Stimulated activated CD8-positive, alpha-beta memory T cell treated with anti-CD3 and anti-CD28 coated beads, Interleukin-4, amount 100 ng/mL, for 48 hours (primary cell): ENCODE measurements at regions not wholly inside any gene's neighbourhood (a gene's known extent, or its start where the extent isn't known, plus 50 kb on each side); places are given as distances from the start of the nearest gene placed in this dataset.

Source experiments
- DNase-seq: peaks from one replicate; pipeline ENCODE4 v3.0.0-alpha.2; 2020

DNA sequence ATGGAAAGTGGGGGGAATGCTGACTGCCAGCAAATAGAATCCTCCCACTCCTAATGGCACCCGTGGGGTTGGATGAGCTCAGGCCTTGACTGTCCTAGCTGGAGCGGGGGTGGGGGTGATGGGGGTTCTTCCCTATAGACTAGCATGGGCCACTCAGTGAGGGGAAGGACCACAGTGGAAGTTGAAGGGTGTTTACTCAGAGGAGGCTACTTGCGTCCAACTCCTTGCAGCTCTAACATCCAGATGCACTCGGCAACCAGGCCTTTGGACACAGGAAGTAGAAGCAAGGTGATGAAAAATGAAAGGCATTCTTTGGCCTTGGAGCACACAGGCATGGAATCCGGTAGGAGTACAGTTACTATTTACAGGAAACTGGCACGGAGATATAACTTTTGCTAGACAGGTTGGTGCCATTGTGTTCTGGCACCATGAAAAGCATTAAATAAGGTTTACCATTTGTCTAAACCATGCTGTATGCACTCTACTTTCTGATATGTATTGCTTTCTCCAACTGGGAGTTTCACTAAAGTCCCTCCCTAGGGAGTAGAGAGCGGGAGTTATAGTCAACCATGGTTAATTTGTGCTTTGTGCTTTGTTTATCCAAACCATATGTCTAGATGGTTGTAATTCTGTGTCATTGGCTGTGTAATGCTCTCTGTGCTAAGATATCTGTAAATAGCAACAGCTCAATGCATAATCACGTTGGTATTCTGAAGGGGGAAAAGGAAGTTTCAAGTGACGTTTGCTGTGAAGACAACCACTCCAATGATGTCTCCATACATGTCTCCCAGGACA lies 125.3 kb downstream of the TSHZ3 start:
- DNase-seq: no peak

DNA sequence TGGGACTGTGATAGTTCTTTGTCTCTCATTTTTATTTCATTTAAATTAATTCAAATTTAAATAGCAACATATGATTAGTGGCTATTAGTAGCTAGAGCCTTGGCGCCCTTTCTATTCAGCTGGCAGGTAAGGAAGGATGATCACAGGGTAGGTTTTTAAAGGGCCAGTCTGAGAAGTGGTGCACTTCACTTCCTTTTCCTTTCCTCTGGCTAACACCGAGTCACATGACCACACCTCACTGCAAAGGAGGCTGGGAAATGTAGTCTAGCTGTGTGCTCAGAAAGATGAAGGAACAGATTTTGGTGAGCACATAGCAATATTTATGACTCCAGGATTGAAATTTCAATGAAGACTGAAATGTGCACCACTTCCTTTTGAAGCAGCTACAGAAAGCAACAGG lies 128.7 kb downstream of the TSHZ3 start:
- DNase-seq: peak; percentile 34

DNA sequence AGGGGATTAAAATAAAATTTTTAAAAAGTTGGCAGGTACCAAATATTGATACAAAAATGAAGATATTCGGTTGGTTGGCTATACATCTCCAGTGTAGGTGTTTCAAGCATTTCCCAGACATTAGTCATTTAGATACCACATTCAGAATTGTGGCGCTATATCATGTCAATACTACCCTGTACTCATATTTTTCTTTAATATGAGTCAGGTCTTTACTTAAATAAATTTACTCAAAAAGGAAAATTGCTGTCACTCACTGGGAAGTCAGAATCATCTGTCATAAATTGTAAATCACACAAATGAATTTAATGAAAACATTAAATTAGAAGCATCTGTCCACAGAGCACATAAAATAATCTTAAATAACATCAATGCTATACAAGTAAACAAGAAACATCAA lies 134.2 kb downstream of the TSHZ3 start:
- DNase-seq: no peak

DNA sequence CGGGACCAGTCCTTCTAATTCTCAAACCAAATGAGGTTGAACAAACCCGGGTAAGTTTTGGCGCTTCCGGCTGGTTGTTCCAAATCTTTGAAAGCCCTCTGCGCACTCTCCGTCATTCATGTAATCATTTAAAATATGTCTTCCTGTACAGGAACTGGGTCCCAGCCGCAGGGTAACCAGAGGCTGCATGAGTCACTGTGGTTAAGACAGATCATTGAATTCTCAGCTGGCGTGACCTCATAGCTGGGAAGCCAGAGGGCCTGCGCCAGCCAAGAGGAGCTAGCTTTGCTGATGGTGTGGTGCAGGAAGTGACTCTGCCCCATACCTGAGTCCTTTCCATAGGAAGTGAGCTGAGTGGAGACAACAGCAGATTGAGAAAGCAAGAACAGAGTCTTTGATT lies 135.2 kb downstream of the TSHZ3 start:
- DNase-seq: peak; percentile 87

DNA sequence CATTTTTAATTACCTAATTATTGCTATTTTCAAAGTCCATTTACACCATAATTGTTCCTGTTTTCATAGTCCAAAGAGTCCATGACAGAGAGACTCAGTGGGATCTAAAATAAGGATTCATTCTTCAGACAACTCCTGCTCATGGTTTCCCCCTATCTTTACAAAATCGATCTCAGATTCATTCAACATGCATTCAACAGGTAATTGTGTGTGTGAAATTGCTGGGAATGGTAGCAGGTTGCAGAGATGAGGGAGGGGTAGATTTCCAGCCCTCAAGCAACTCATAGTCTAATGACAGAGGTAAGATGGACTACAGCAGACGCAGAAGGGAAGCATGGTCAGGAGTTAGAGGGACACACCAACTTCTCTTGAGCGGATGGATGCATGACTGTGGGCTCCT lies 138.1 kb downstream of the TSHZ3 start:
- no peak for DNase-seq

DNA sequence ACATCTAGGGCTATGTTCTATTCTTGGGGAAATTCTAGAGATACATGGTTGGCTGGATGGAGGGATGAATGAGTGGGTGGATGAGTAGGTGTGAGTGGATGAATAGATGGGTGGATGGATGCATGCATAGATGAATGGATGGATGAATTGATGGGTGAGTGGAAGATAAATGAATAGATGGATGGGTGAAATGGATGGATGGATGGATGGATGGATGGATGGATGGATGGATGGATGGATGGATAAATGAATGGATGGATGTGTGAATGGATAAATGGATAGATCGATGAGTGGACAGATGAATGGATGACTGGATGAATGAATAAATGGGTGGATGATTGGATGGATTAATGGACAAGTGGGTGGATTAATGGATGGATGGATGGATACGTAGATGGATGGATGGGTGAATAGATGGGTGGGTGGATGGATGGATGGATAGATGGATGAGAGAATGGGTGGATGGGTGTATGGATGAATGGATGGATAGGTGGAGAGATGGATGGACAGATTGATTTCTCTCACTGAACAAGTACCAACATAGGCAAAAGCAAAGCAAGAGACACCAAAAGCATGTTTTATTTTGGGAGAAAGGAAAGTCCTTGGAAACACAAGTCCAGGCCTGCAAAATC lies 143.2 kb downstream of the TSHZ3 start:
- DNase-seq: no peak

DNA sequence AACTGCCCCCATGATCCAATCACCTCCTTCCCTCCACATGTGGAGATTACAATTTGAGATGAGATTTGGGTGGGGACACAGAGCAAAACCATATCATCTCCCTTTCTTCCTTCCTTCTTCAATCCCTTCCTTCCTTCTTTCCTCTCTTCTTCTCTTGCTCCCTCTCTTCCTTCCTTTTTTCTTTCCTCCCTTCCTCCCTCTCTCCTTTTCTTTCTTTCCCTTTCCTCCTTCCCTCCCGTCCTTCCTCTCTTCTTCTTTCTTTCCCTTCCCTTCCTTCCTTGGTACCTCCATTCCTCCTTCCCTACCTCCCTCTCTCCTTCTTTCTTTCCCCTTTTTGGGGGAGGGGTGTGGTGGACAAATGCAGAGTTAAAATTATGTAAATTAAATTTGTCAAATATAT lies 145.1 kb downstream of the TSHZ3 start:
- DNase-seq: no peak

DNA sequence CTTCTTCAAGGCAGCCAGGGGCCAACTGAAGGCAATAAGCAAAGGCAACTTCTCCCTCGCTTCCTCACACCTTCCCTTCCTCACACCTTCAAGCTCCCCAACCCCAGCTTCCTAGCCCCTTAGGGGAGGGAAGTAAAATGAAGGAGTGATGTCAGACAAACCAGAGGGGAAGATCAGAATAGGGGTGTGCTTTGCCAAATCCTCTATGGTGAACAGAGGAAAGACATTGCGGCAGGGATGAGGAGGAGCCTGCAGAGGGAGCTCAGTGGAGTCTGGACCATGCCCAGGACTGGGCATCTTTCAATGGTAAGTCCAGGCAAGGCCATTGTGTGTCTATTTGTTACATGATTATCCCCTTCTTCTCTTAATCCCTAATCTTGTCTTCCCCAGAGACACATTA lies 164.0 kb downstream of the TSHZ3 start:
- DNase-seq: no peak

DNA sequence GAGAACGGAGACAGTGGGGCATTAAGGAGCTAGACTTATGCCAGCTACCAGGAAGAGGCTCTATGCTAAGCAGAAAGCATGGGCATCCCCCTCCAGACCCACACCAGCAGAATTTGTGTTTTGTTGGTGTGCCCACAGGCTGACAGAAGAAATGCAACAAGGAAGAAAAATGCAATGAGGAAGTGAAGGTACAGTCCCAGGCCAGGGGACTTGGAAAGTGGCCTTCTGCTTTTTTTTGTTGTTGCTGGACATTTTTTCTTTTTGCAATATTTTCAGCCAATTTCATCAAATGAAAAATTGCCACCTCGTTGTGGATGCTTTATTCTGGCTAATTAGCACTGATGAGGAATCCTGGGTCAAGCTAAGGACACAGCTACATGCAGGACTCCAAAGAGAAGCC lies 167.7 kb downstream of the TSHZ3 start:
- no peak for DNase-seq

DNA sequence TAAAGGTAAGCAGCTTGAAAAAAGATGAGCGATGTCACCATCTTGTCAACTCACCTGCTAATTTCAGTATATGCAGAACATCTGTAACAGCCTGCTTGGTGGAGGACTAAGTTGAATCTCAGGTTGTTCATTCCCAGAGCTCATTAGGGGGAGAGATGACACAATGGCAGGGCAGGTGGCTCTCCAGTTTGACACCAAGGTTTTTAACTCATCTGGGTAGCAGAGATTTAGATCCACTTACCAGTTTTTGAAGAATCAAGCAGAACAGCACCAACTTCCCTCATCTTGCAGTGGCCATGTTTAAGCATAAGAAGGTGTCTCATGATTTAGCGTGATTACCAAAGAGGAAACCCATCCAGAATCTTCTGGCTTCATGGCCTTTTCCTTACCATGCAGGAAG lies 168.3 kb downstream of the TSHZ3 start:
- DNase-seq: no peak

DNA sequence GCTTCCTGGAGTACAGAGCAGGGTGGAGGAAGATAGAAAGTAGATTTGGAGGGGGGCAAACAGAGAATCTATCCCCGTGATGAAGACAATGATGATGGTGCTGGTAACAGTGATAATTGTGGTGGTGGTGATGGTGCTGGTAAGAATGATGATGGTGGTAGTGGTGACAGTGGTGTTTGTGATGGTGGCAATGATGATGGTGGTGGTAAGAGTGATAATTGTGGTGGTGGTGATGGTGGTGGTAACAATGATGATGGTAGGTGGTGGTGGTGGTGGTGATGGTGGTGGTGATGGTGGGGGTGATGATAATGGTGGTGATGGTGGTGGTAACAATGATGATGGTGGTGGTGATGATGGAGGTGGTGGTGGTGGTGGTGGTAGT lies 169.8 kb downstream of the TSHZ3 start:
- DNase-seq: no peak

DNA sequence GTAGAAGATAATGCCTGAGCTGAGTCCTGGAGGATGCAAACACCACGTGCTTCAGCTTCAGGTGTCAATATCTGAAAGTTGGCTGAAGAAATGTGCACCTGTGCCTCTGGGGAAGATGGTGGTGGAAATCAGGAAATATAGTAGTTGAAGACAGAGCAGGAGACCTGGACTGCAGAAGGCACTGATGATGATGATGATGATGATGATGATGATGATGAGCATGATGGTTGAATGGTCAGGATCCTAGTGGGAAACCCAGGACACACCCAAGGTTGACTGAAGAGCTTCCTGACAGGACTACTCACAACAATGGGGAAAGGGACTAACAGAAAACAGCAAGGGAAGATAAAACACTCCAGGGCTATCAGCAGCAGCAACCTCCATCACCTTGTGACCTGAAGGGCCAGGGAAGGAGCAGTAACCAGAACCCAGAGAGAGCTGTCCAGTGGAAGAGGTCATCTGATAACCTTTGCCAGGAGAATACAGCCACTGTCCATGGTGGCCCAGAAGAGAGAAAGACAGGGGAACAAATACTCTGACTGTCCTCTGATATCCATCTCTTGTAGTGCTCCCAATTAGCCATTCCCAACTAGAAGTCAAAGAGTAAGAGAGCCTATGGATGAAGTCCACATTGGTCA lies 170.3 kb downstream of the TSHZ3 start:
- DNase-seq: no peak

DNA sequence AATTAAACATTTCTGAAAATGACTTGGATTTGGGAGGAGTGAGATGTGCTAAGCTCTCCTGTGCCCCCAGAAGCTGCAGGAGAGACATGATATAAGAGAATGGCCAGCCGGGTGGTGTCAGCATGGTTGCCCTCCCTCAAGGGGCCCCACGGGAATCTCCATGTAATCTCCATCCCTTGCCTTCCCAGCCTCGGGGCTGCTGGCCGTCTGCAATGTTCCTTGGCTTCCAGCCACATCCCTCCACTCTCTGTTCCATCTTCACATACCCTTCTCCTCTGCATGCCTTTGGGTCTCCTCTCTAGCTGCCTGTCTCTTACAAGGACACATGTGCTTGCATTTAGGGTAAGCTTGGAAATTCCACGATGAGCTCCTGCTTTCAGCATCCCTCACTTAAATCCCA lies 172.0 kb downstream of the TSHZ3 start:
- DNase-seq: no peak

DNA sequence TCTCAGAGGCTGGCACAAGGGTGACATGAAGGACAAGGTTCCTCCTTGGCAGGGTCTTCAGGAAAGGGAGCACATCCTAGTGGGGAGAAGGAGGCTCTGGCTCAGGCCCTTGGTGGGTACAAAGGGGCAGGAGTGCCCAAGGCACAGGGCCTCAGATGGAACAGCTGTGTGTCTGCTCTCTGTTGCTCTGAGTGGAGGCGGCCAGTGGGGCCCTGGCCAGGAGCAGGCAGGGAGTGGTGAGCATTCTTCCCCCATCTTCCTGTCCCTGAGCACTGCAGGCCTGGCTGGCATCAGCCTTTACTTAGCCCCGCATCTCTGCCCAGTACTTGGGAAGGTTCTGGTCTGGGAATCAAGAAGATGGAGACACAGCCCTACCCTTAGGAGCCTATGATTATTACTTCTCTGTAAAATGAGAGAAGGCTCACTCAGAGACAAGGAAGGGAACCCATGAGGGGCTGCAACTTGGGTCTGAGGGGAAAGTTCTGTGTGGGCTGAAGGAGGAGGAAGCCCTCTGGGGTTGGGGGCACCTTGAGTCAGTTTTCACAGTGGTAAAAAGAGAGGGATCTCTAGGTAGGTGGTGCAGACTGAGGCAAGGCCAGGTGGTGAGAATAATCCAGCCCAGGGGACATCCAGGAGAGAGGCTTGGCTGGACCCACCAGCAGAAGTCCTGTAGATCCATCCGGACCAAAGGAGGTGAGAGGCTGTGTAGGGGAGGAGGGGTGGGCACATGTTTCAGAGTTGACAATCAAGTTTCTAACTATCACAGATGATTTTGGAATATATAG lies 173.5 kb downstream of the TSHZ3 start:
- no peak for DNase-seq

DNA sequence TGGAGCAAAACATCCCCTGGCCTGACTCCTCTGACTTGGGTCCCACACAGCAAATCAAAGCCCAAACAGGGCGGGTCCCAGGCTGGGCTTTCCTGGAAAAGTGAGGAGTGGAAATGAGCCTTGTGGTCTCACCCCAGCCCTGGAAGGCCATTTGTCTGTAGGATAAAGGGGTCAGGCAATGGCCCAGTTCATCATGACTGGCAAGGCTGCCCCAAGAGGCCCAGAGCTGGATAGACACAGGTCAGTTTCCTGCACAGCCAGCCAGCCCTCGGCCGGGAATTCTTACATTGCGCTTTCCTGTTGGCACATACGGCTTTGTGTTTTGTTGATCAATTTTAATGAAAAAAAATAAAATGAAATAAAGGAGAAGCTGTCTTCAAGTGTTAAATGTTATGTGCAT lies 174.3 kb downstream of the TSHZ3 start:
- no peak for DNase-seq

DNA sequence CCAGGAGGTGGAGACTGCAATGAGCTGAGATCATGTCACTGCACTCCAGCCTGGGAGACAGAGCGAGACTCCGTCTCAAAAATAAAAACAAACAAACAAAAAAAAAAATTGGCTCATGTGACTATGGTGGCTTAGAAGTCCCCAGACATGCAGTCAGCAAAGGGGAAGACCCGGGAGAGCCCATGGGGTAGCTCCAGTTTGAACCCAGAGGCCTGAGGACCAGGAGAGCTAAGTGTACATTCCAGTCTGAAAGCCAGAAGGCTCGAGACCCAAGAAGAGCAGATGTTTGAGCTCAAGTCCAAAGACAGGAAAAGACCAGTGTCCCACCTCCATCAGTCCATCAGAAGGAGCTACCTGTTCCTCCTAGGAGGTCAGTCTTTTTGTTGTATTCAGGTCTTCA lies 175.2 kb downstream of the TSHZ3 start:
- no peak for DNase-seq

DNA sequence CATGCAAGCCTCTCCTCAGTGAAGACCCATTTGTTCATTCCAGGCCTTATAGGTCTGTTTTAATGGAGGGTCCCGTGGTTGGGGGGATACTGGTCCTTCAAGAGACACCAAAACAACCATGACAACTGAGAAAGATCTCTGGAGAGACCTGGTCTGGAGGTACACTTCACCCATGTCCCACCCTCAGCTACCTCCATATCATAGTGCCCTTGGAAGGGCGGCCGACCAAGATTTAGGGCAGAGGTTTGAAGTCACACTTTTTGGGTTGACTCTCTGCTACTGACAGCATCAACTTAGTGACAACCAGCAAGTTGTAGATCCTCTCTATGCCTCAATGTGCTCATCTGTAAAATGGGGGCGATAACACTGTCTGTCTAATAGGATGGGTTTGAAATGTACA lies 177.3 kb downstream of the TSHZ3 start:
- DNase-seq: no peak

DNA sequence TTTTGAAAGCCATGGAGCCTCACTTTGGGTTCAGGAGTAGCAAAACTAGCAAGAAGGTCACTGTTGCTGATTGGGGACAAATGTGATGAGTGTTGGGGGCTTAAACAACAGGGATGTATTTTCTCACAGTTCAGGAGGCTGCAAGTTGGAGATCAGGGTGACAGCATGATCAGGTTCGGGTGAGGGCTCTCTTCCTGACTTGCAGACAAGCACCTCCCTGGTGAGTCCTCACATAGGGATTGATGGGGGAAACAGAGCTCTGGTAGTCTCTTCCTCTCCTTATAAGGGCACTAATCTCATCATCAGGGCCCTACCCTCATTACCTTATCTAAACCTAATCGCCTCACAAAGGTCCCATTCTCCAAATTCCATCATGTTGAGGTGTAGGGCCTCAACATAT lies 179.2 kb downstream of the TSHZ3 start:
- DNase-seq: no peak

DNA sequence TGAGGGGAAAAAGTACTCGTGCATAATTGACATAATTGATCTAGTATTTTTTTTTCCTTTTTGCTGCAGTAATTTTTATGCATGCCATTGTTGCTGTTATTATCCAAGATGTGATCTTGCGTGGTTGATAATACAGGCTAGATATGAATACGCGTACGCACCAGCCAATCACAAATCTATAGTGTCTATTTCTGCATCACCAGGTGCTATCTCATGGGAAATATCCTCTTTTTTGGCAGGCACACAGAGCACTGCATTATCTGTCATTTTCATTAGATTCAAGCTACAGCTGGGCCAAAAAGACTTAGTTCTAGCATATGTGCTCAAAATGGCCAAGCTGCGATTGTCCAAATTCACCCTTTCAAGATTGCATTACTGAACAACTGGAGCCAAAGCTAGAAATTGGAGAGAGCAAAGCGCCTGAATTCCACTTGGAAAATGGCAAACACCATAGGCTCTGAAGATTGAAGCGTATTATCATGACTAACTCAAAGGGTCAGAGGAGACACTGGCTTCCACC lies 181.1 kb downstream of the TSHZ3 start:
- no peak for DNase-seq

DNA sequence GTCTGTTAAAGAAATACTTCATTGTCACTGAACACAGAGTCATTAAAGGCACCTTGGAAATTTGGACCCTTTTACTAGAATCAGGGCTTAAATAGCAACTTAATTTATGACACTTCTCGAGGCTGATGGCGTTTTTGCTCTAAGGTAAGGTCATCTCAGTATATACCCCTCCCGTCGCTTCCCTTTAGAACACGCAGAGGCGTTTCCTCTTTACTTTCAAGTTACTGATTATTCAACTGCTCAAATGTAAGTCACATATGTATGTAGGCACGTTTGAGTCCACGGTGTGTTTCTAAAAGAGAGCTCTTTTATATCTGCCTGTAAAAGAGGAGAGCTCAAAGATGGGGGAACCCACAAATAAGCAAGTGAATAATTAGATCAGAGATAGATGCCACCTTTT lies 181.5 kb downstream of the TSHZ3 start:
- no peak for DNase-seq

DNA sequence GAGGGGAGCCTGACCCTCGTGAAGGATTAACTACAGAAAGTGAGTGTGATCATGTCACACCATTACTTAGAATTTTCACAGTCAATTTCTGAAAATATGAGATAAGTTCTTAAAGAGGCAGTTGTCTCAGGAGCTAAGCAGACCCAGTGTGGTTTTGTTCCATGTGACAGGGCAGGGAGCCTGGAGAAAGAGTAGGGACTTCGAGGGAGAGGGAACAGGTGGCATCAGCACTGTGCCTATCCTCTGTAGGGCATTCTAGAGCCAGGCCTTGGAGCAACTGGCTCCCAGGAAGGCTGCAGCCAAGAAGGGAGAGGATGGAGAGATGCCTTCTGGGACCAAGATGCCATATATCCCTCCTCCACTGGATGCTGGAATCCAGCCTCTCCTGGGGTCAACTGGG lies 183.0 kb downstream of the TSHZ3 start:
- DNase-seq: no peak

DNA sequence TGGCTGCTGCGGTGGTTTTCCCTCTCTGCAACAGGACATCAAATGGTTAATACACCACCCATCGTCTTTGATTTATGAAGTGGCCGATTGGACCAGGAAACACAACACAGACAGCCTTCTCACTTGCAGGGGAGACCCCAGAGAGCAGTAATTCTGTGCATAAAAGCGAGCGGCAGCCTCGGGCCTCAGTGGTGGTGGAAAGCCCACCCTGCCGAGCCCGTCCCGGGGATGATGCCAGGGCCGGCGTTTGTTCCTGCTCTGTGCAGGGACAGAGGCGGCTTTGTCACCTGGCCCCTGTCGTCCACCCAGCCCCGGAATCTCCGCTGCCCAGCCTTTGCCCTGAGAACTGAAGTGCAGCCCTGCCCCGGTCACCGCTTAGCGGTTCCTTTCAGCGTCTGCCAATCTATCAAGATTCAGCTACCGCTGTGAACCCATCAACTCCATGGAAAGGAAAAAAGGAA lies 184.4 kb downstream of the TSHZ3 start:
- DNase-seq: no peak

DNA sequence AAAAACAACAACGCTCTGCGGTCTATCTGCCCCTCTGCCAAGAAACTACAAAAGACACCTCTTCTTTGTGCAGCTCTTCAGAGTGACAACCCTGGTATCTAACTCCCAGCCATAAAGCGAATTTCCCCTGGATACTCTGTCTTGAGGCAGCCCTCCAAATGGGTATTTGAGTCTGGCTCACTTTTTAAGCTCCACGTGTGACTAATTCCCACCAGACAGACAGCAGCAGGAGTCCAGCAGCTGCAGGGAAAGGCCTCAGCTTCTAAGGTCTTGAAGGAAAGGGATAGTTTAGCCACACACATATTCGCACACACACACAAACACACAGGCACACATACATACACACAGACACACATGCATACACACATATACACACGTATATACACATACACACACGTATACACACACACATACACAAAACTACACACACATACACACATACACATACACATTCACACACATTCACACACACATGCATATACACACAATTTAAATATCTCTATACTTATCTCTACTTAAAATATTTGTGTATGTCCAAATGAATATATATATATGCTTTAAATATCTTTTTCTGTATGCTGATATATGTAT lies 188.8 kb downstream of the TSHZ3 start:
- no peak for DNase-seq
